Testis (tissue), 2 donors: ENCODE measurements at regions not wholly inside any gene's neighbourhood (a gene's known extent, or its start where the extent isn't known, plus 50 kb on each side); places are given as distances from the start of the nearest gene placed in this dataset.

ENCODE experiments used
- DNase-seq: peaks from one replicate; pipeline ENCODE4 v3.0.0-alpha.2; 2019
- H3K27ac ChIP-seq, 2 donors: fragments of 200-600 bp; sonication (generic); one replicate each; pipeline ENCODE4 v1.5.1; 2019
- H3K27me3 ChIP-seq: fragments of 200-600 bp; sonication (generic); one replicate; pipeline ENCODE4 v1.5.1; 2019
- H3K36me3 ChIP-seq: fragments of 200-600 bp; sonication (generic); one replicate; pipeline ENCODE4 v1.5.1; 2017; ENCODE audit warnings: low read depth; ENCODE audit errors: missing control alignments
- H3K4me1 ChIP-seq: fragments of 200-600 bp; sonication (generic); one replicate; pipeline ENCODE4 v1.5.1; 2019
- H3K4me3 ChIP-seq, 2 donors: fragments of 200-600 bp; sonication (generic); one replicate each; pipeline ENCODE4 v1.5.1; 2017 to 2019
- H3K9me3 ChIP-seq: fragments of 200-600 bp; sonication (generic); one replicate; pipeline ENCODE4 v1.5.1; 2017
- CTCF ChIP-seq, 3 experiments: fragments of 450-650 bp in 2 of 3; fragments of 200-600 bp in 1 of 3; sonication (generic) in 1 of 3; IDR thresholded peaks; one replicate each; pipeline ENCODE4 v1.5.1; 2016 to 2019; ENCODE audit warnings: antibody characterized with exemption in 3 of 3, mild to moderate bottlenecking in 2 of 3, moderate library complexity in 1 of 3
- POLR2A ChIP-seq: fragments of 450-650 bp; IDR thresholded peaks from one replicate; pipeline ENCODE4 v1.6.1; 2017; ENCODE audit warnings: antibody characterized with exemption, mild to moderate bottlenecking, moderate library complexity
- WGBS, 2 donors: methylation state at CpG; one replicate each; pipeline ENCODE4 v1.1.5; 2018; 5-methylcytosine and 5-hydroxymethylcytosine counted together
- intact Hi-C: fragments of 100-400 bp; cut with DNase I; formaldehyde crosslinking; loops from one replicate; pipeline ENCODE4 v1.15.1; 2023; ENCODE audit warnings: low total_unique reads

GRCh38 chr21:24738063-24738462 is 869.2 kb downstream of the MRPL39 start:
- Histone ChIP-seq H3K36me3 (no peaks in the 10 kb centered on the region), H3K27me3 (no peaks in the 10 kb centered on the region), H3K9me3 (no peaks in the 10 kb centered on the region), H3K4me1 (peaks cover 7% of the 10 kb centered on the region), H3K4me3 (no peak overlapping the region), H3K27ac (no peak overlapping the region)
- no peak for TF ChIP-seq CTCF (IDR thresholded peaks at IDR 0.05)
- TF ChIP-seq POLR2A = no peak
- intact Hi-C loops = no loop called here
- no peak for DNase-seq
- 70 to 76% methylated on average over 8 of the region's 8 CpGs for WGBS, 2 donors

GRCh38 chr21:24737296-24737850 is 869.9 kb downstream of the MRPL39 start:
- H3K27ac ChIP-seq = no peak overlapping the region
- no peaks in the 10 kb centered on the region for H3K27me3 ChIP-seq
- DNase-seq = no peak
- H3K4me3 ChIP-seq = no peak overlapping the region
- intact Hi-C loops = no loop called here
- no peaks in the 10 kb centered on the region for H3K36me3 ChIP-seq
- WGBS, 2 donors = 38 to 43% methylated on average over 5 of the region's 5 CpGs
- H3K4me1 ChIP-seq = peaks cover 7% of the 10 kb centered on the region
- H3K9me3 ChIP-seq = no peaks in the 10 kb centered on the region
- no peak for TF ChIP-seq CTCF (IDR thresholded peaks at IDR 0.05)
- no peak for TF ChIP-seq POLR2A

GRCh38 chr21:24730661-24731060 is 876.6 kb downstream of the MRPL39 start:
- Histone ChIP-seq H3K4me1 (no peaks in the 10 kb centered on the region), H3K27me3 (no peaks in the 10 kb centered on the region), H3K27ac (no peak overlapping the region), H3K9me3 (no peaks in the 10 kb centered on the region), H3K4me3 (no peak overlapping the region), H3K36me3 (no peaks in the 10 kb centered on the region)
- intact Hi-C loops = no loop called here
- 50 to 79% methylated on average over 1 of the region's 1 CpG for WGBS, 2 donors
- TF ChIP-seq CTCF (IDR thresholded peaks at IDR 0.05) (no peak), POLR2A (no peak)
- no peak for DNase-seq

- no peaks in the 10 kb centered on the region for H3K9me3 ChIP-seq
- no peaks in the 10 kb centered on the region for H3K4me1 ChIP-seq
- no peak for TF ChIP-seq POLR2A
- no peak for TF ChIP-seq CTCF (IDR thresholded peaks at IDR 0.05)
- 76 to 87% methylated on average over 3 of the region's 3 CpGs for WGBS, 2 donors
- H3K27ac ChIP-seq = no peak overlapping the region
- intact Hi-C loops = no loop called here
- H3K36me3 ChIP-seq = no peaks in the 10 kb centered on the region
- no peak for DNase-seq
- H3K27me3 ChIP-seq = no peaks in the 10 kb centered on the region
- H3K4me3 ChIP-seq = no peak overlapping the region
Measured at GRCh38 chr21:24729568-24729967, 877.7 kb downstream of the MRPL39 start.

- no peaks in the 10 kb centered on the region for H3K9me3 ChIP-seq
- no peaks in the 10 kb centered on the region for H3K27me3 ChIP-seq
- WGBS, 2 donors = 64 to 68% methylated on average over 4 of the region's 4 CpGs
- H3K4me3 ChIP-seq = no peak overlapping the region
- TF ChIP-seq CTCF (IDR thresholded peaks at IDR 0.05) (no peak), POLR2A (no peak)
- no peak overlapping the region for H3K27ac ChIP-seq
- no peaks in the 10 kb centered on the region for H3K4me1 ChIP-seq
- DNase-seq = no peak
- intact Hi-C loops = no loop called here
- no peaks in the 10 kb centered on the region for H3K36me3 ChIP-seq
Measured at GRCh38 chr21:24727803-24728440, 879.4 kb downstream of the MRPL39 start.
